ENCODE measurements at regions not wholly inside any gene's neighbourhood (a gene's known extent, or its start where the extent isn't known, plus 50 kb on each side); places are given as distances from the start of the nearest gene placed in this dataset.

DNA sequence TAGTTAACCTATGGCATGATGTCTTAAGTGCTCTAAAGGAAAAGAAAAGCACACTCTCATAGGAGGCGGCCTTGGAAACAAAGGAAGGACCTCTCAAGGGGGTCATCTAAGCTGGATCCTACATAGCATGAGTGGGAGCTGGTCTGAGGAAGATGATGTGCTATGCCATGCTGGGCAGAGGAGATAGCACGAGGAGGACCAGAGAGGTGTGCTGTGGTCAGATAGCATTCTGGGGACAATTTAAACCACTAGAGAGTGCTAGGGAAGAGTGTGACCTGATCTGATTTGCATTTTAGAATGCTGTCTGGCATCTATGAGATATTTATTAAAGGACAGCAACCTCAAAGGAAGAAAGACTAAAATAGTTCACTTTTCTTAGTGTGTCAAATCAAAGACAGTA is 910.1 kb upstream of the CELF4 start:
- ATAC-seq (no peak), DNase-seq (ENCODE audit: low read depth, low spot score) (no peak), FAIRE-seq (no peak)
- no TSS peak for BruUV-seq (replicated peaks)
- Histone ChIP-seq H3K4me1 (ENCODE audit: control insufficient read depth, insufficient read depth, low read length) (no peaks in the 10 kb centered on the region), H3K9ac (ENCODE audit: control insufficient read depth, insufficient read depth, low read length) (no peak overlapping the region), H3K36me3 (ENCODE audit: control insufficient read depth in 2 of 2, insufficient read depth in 2 of 2, low read length in 1 of 2) (no peaks in the 10 kb centered on the region), H3K9me3 (replicated peaks; ENCODE audit: control insufficient read depth, insufficient read depth, low read length) (no peaks in the 10 kb centered on the region), H3K27me3 (replicated peaks in 1 of 2; ENCODE audit: control insufficient read depth in 2 of 2, insufficient read depth in 2 of 2, low read length in 1 of 2) (no peaks in the 10 kb centered on the region), H4K20me1 (ENCODE audit: control insufficient read depth, insufficient read depth) (no peaks in the 10 kb centered on the region), H2AFZ (ENCODE audit: control insufficient read depth, low read depth, low read length) (no peak overlapping the region), H3K79me2 (ENCODE audit: control insufficient read depth, insufficient read depth, low read length) (no peaks in the 10 kb centered on the region), H3K4me3 (no peak overlapping the region), H3K27ac (ENCODE audit: control insufficient read depth, insufficient read depth) (no peak overlapping the region), H3K4me2 (ENCODE audit: control insufficient read depth, insufficient read depth) (no peak overlapping the region)
- RAD21 ChIA-PET (ENCODE audit: unreplicated experiment), result no interaction called here
- POLR2A ChIA-PET, result no interaction called here
- SMC1A ChIA-PET (ENCODE audit: uncharacterized antibody, unreplicated experiment), result no interaction called here
- in situ Hi-C loops (cut with MboI), result no loop called here
- CTCF ChIA-PET, result interaction anchor here (0.6 kb wide), 1 partner anchor 248 kb away, joined by 3 read pairs; no protein-coding TSS in a partner anchor
- 0% methylated on average over 2 of the region's 2 CpGs for WGBS (ENCODE audit: insufficient coverage, insufficient replicate concordance, low lambda C conversion rate, missing lambda C conversion rate)
- TF ChIP-seq RFX5 (IDR thresholded peaks at IDR 0.05; ENCODE audit: low read depth, low read length), result no peak
- TF ChIP-seq CHD4 (IDR thresholded peaks at IDR 0.05), result no peak
- TF ChIP-seq ZNF207 (IDR thresholded peaks at IDR 0.05; ENCODE audit: borderline replicate concordance), result no peak
- TF ChIP-seq, protein P1, sequence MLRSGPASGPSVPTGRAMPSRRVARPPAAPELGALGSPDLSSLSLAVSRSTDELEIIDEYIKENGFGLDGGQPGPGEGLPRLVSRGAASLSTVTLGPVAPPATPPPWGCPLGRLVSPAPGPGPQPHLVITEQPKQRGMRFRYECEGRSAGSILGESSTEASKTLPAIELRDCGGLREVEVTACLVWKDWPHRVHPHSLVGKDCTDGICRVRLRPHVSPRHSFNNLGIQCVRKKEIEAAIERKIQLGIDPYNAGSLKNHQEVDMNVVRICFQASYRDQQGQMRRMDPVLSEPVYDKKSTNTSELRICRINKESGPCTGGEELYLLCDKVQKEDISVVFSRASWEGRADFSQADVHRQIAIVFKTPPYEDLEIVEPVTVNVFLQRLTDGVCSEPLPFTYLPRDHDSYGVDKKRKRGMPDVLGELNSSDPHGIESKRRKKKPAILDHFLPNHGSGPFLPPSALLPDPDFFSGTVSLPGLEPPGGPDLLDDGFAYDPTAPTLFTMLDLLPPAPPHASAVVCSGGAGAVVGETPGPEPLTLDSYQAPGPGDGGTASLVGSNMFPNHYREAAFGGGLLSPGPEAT (IDR thresholded peaks at IDR 0.05; ENCODE audit: low read depth), result no peak
- TF ChIP-seq, protein P2, sequence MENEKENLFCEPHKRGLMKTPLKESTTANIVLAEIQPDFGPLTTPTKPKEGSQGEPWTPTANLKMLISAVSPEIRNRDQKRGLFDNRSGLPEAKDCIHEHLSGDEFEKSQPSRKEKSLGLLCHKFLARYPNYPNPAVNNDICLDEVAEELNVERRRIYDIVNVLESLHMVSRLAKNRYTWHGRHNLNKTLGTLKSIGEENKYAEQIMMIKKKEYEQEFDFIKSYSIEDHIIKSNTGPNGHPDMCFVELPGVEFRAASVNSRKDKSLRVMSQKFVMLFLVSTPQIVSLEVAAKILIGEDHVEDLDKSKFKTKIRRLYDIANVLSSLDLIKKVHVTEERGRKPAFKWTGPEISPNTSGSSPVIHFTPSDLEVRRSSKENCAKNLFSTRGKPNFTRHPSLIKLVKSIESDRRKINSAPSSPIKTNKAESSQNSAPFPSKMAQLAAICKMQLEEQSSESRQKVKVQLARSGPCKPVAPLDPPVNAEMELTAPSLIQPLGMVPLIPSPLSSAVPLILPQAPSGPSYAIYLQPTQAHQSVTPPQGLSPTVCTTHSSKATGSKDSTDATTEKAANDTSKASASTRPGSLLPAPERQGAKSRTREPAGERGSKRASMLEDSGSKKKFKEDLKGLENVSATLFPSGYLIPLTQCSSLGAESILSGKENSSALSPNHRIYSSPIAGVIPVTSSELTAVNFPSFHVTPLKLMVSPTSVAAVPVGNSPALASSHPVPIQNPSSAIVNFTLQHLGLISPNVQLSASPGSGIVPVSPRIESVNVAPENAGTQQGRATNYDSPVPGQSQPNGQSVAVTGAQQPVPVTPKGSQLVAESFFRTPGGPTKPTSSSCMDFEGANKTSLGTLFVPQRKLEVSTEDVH (IDR thresholded peaks at IDR 0.05; ENCODE audit: low read depth, partially characterized antibody), result no peak
- TF ChIP-seq SMAD5 (IDR thresholded peaks at IDR 0.05; ENCODE audit: low read depth), result no peak
- TF ChIP-seq, protein P3, sequence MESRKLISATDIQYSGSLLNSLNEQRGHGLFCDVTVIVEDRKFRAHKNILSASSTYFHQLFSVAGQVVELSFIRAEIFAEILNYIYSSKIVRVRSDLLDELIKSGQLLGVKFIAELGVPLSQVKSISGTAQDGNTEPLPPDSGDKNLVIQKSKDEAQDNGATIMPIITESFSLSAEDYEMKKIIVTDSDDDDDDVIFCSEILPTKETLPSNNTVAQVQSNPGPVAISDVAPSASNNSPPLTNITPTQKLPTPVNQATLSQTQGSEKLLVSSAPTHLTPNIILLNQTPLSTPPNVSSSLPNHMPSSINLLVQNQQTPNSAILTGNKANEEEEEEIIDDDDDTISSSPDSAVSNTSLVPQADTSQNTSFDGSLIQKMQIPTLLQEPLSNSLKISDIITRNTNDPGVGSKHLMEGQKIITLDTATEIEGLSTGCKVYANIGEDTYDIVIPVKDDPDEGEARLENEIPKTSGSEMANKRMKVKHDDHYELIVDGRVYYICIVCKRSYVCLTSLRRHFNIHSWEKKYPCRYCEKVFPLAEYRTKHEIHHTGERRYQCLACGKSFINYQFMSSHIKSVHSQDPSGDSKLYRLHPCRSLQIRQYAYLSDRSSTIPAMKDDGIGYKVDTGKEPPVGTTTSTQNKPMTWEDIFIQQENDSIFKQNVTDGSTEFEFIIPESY (IDR thresholded peaks at IDR 0.05), result no peak
- no peak for TF ChIP-seq ATF7 (IDR thresholded peaks at IDR 0.05; ENCODE audit: low read depth)
- TF ChIP-seq TCF7 (IDR thresholded peaks at IDR 0.05; ENCODE audit: borderline replicate concordance), result no peak
- no peak for TF ChIP-seq HCFC1 (IDR thresholded peaks at IDR 0.05; ENCODE audit: low read length)
- no peak for TF ChIP-seq ESRRA (IDR thresholded peaks at IDR 0.05; ENCODE audit: low read length)
- no peak for TF ChIP-seq POLR2AphosphoS5 (IDR thresholded peaks at IDR 0.05; ENCODE audit: low read length)
- TF ChIP-seq BRCA1 (IDR thresholded peaks at IDR 0.05; ENCODE audit: low read depth, low read length), result no peak
- TF ChIP-seq HDGF (IDR thresholded peaks at IDR 0.05), result no peak
- no peak for TF ChIP-seq TCF3 (IDR thresholded peaks at IDR 0.05; ENCODE audit: borderline replicate concordance, insufficient read depth, low read depth, low read length)
- TF ChIP-seq JUNB (IDR thresholded peaks at IDR 0.05), result no peak
- TF ChIP-seq BHLHE40 (IDR thresholded peaks at IDR 0.05; ENCODE audit: borderline replicate concordance in 1 of 2, low read depth in 2 of 2, low read length in 1 of 2), result no peak
- TF ChIP-seq RAD21 (IDR thresholded peaks at IDR 0.05; ENCODE audit: insufficient read depth, low read depth, low read length), result no peak
- TF ChIP-seq, protein P4, sequence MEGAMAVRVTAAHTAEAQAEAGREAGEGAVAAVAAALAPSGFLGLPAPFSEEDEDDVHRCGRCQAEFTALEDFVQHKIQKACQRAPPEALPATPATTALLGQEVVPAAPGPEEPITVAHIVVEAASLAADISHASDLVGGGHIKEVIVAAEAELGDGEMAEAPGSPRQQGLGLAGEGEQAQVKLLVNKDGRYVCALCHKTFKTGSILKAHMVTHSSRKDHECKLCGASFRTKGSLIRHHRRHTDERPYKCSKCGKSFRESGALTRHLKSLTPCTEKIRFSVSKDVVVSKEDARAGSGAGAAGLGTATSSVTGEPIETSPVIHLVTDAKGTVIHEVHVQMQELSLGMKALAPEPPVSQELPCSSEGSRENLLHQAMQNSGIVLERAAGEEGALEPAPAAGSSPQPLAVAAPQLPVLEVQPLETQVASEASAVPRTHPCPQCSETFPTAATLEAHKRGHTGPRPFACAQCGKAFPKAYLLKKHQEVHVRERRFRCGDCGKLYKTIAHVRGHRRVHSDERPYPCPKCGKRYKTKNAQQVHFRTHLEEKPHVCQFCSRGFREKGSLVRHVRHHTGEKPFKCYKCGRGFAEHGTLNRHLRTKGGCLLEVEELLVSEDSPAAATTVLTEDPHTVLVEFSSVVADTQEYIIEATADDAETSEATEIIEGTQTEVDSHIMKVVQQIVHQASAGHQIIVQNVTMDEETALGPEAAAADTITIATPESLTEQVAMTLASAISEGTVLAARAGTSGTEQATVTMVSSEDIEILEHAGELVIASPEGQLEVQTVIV (IDR thresholded peaks at IDR 0.05; ENCODE audit: borderline replicate concordance, partially characterized antibody), result no peak
- intact Hi-C loops (cut with micrococcal nuclease; ENCODE audit: unreplicated experiment), result no loop called here

All from GM12878 (cell line).